HG03469 (cell line): ENCODE measurements at regions not wholly inside any gene's neighbourhood (a gene's known extent, or its start where the extent isn't known, plus 50 kb on each side); places are given as distances from the start of the nearest gene placed in this dataset.
A peak's percentile ranks its signal among the peaks of the same experiment; 100 is the strongest.

Experiments used
- ATAC-seq: cut with Tn5 transposase; IDR thresholded peaks from one replicate; pipeline ENCODE4 v1.9.1; 2021; ENCODE audit warnings: mild to moderate bottlenecking, moderate library complexity, moderate number of reproducible peaks; ENCODE audit not compliant: unreplicated experiment

- ATAC-seq = no peak
Observed at GRCh38 chr12:66848967-66849366, 170.1 kb upstream of the GRIP1 start.

- ATAC-seq = no peak
Observed at GRCh38 chr12:66851134-66851533, 172.3 kb upstream of the GRIP1 start.

- ATAC-seq = no peak
Observed at GRCh38 chr12:66852091-66852490, 173.2 kb upstream of the GRIP1 start.

GRCh38 chr12:66852765-66853164, 173.9 kb upstream of the GRIP1 start:
- no peak for ATAC-seq

- ATAC-seq = no peak
Observed at GRCh38 chr12:66859751-66860440, 181.0 kb upstream of the GRIP1 start.

- no peak for ATAC-seq
Observed at GRCh38 chr12:66860752-66861750, 182.2 kb upstream of the GRIP1 start.

GRCh38 chr12:66862356-66862985, 183.6 kb upstream of the GRIP1 start:
- no peak for ATAC-seq

DNA sequence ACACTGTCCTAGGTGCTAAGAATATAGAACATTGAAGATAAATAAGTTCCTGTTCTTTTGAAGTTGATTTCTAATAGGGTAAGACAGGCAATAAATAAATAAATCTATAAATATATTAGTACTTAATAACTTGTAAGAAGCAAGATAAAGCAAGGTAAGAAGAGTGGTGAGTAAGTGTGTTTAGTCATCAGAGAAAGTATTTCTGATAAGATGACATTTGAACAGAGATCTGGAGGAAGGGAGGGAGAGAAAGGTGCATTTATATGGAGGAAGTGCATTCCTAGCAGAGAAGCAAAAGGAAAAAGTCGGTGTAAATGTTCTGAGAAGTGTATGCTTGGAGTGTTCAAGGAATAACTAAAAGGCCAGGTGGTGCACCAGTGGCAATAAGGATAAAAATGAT, 184.4 kb upstream of the GRIP1 start:
- no peak for ATAC-seq

DNA sequence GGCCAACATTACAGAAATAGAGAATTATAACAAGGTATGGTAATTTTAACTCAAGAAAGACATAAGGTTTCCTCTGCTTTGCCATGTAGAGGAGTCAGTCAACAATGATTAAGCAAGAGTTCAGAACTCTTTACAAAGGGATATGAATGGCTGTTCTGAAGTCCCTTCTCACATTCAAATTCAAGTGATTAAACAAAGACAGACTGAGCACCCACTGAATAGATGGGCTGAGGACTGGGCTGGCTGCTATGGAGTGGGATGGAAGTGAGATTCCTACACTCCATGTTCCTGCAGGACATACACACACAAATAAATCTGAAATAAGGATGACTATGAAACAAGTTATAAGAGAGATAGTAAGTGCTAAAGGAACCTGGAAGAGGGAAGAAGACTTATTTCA, 199.0 kb upstream of the GRIP1 start:
- ATAC-seq = no peak

GRCh38 chr12:66879409-66879808, 200.5 kb upstream of the GRIP1 start:
- no peak for ATAC-seq

DNA sequence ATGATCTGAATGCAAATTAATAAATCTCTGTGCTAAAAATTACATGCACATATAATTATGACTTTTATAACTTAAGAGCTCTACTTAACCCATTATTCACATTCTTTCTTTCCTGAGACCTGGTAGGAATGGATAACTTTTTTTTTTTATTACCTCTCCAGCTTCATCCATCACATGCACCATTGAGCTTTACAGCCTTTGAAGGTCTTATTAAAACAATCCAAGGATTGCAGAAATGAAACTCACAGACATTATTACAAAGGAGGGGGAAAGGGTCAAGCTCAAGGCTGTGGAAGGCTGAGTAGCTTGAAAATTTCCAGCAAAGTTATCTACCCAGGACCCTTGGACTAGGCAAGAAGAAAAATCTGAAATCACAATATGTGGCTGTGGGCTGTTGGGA, 202.5 kb upstream of the GRIP1 start:
- ATAC-seq = no peak

DNA sequence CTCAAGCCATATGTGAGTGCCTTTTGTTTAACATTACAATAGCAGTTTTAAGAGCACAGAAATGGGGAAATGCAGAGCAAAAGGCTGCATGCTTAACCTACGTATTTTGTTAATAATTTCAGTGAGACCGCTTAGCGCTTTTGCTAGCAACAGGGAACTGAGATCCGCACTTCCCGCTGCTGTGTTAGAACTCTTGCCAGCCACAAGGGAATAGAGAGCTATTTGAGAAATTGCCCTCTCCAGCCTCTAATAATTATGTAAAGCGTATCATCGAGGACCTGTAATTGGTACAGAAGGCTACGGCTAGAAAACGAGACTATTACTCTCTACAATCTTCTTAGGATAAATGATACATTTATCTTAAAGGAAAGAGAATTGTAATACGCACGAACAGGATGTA, 205.2 kb upstream of the GRIP1 start:
- ATAC-seq = no peak

DNA sequence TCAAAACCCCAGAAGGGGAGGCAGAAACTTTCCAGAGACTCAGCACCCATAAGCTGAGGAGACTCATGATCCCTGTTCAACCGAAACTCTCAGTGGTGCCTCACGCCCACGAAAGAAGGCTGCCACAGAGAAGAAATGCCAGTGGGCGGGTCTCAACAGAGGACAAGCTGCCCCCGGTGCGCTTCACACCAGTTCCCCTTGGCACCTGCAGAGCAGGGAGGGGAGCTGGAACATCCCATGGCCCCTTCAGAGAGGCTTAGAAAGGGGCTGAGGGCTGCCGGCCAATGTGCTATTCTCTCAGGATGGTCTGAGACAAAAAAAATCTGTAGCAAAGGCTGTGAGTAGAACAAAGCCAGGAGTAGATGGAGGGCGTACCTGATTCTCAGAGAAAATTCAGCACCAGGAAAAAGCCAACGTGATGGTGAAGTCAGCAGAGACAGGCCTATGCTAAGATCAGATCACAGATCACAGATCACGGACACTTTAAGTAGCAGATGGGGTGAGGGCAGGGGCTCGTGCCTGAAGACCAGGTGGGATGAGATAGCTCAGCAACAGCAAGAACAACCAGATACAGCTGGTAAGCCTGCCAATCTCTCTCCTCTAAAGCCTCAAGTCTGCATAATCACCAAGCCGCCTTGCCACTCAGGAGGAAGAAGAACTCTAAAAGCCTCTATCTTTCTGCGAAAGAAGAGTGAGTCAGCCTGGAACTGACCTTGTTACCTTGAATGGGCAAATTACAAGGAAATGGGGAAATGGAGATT, 206.4 kb upstream of the GRIP1 start:
- ATAC-seq = no peak

GRCh38 chr12:66896797-66897196, 217.9 kb upstream of the GRIP1 start:
- no peak for ATAC-seq

- ATAC-seq = no peak
Observed at GRCh38 chr12:66898700-66899469, 220.0 kb upstream of the GRIP1 start.

GRCh38 chr12:66899588-66899987, 220.7 kb upstream of the GRIP1 start:
- ATAC-seq = no peak

- no peak for ATAC-seq
Observed at GRCh38 chr12:66900616-66901015, 221.7 kb upstream of the GRIP1 start.

GRCh38 chr12:66901138-66901932, 222.5 kb upstream of the GRIP1 start:
- ATAC-seq = peak; percentile 87

- no peak for ATAC-seq
Observed at GRCh38 chr12:66902020-66902419, 223.1 kb upstream of the GRIP1 start.
